ENCODE measurements at regions not wholly inside any gene's neighbourhood (a gene's known extent, or its start where the extent isn't known, plus 50 kb on each side); places are given as distances from the start of the nearest gene placed in this dataset.

GRCh38 chr4:138408758-138409157 lies 166.6 kb upstream of the SLC7A11 start:
- H3K27ac ChIP-seq (ENCODE audit: low read depth, low read length), result no peak overlapping the region
- H3K79me2 ChIP-seq (ENCODE audit: insufficient read depth, low read length), result no peaks in the 10 kb centered on the region
- no peaks in the 10 kb centered on the region for H3K36me3 ChIP-seq (ENCODE audit: insufficient read depth, low read length)
- no peak overlapping the region for H3K4me2 ChIP-seq (ENCODE audit: insufficient read depth, low read length)
- no peak overlapping the region for H2AFZ ChIP-seq (ENCODE audit: low read length)
- no peaks in the 10 kb centered on the region for H3K4me1 ChIP-seq (ENCODE audit: insufficient read depth, low read length)
- H3K27me3 ChIP-seq (ENCODE audit: insufficient read depth, low read length), result no peaks in the 10 kb centered on the region
- no peak for TF ChIP-seq CTCF (IDR thresholded peaks at IDR 0.05; ENCODE audit: extremely low read depth, low read depth, low read length)
- no peak for DNase-seq (ENCODE audit: insufficient read length, low spot score, missing footprints)
- H3K4me3 ChIP-seq (ENCODE audit: insufficient read depth, low read length), result no peak overlapping the region
- no peaks in the 10 kb centered on the region for H4K20me1 ChIP-seq (ENCODE audit: insufficient read depth, low read length)
- H3K9me3 ChIP-seq (ENCODE audit: low read depth, low read length), result no peaks in the 10 kb centered on the region

GRCh38 chr4:138407329-138407728 lies 165.2 kb upstream of the SLC7A11 start:
- Histone ChIP-seq H3K4me2 (ENCODE audit: insufficient read depth, low read length) (no peak overlapping the region), H3K4me1 (ENCODE audit: insufficient read depth, low read length) (no peaks in the 10 kb centered on the region), H2AFZ (ENCODE audit: low read length) (peak overlapping the region; percentile 23), H3K4me3 (ENCODE audit: insufficient read depth, low read length) (no peak overlapping the region), H3K79me2 (ENCODE audit: insufficient read depth, low read length) (no peaks in the 10 kb centered on the region), H4K20me1 (ENCODE audit: insufficient read depth, low read length) (no peaks in the 10 kb centered on the region), H3K36me3 (ENCODE audit: insufficient read depth, low read length) (no peaks in the 10 kb centered on the region), H3K27ac (ENCODE audit: low read depth, low read length) (no peak overlapping the region), H3K27me3 (ENCODE audit: insufficient read depth, low read length) (no peaks in the 10 kb centered on the region), H3K9me3 (ENCODE audit: low read depth, low read length) (no peaks in the 10 kb centered on the region)
- DNase-seq (ENCODE audit: insufficient read length, low spot score, missing footprints), result no peak
- TF ChIP-seq CTCF (IDR thresholded peaks at IDR 0.05; ENCODE audit: extremely low read depth, low read depth, low read length), result no peak

DNA sequence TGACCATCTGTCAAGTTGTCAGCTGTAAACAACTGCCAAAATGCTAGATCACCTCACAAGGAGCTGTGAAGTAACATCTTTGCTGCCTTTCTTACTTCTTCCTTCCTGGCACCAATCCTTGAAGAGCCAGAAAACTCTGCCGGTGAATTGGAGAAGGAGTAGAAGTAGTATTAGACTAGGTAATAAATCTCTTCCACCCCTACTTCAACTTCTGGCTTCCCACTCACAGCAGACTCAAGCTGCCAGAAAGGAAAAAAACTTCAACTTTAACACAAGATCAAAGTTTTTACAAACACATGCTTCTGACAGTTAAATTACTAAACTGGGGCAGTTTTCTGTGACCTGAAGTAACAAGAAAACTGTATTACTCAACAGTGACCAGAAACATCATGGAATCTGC lies 164.7 kb upstream of the SLC7A11 start:
- Histone ChIP-seq H3K79me2 (ENCODE audit: insufficient read depth, low read length) (no peaks in the 10 kb centered on the region), H3K4me2 (ENCODE audit: insufficient read depth, low read length) (no peak overlapping the region), H3K4me1 (ENCODE audit: insufficient read depth, low read length) (no peaks in the 10 kb centered on the region), H3K9me3 (ENCODE audit: low read depth, low read length) (no peaks in the 10 kb centered on the region), H3K36me3 (ENCODE audit: insufficient read depth, low read length) (no peaks in the 10 kb centered on the region), H3K4me3 (ENCODE audit: insufficient read depth, low read length) (no peak overlapping the region), H3K27me3 (ENCODE audit: insufficient read depth, low read length) (no peaks in the 10 kb centered on the region), H4K20me1 (ENCODE audit: insufficient read depth, low read length) (no peaks in the 10 kb centered on the region), H3K27ac (ENCODE audit: low read depth, low read length) (no peak overlapping the region), H2AFZ (ENCODE audit: low read length) (peak overlapping the region; percentile 23)
- DNase-seq (ENCODE audit: insufficient read length, low spot score, missing footprints), result no peak
- TF ChIP-seq CTCF (IDR thresholded peaks at IDR 0.05; ENCODE audit: extremely low read depth, low read depth, low read length), result no peak

DNA sequence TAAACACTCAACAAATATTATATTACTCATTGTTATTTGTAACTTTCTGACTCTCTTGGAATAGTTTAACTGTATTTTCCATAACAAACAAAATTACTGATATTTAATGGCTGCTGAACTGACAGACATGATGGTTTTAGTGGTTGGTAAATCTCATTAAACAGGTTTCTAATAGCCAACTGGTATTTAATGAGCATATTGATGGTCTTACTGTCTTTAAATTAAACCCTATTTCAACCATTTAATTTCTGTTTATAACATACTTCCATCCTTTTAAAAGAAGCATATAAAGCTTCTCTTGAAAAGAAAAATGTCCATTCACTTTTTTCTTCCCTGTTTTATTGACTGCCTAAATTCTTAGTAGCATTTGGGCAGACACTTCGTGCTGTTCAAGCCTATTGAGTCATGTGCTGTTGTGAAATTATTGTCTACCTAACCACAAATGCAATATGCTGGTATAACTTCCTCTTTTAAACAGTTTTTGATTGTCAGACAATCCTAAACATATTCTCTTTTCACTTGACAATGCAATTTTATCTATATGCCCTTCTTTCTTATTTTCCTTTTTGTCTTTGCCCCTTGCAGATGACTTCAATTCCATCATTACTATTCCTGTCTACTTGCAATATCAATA lies 163.9 kb upstream of the SLC7A11 start:
- Histone ChIP-seq H3K27ac (ENCODE audit: low read depth, low read length) (no peak overlapping the region), H3K4me3 (ENCODE audit: insufficient read depth, low read length) (no peak overlapping the region), H3K4me1 (ENCODE audit: insufficient read depth, low read length) (no peaks in the 10 kb centered on the region), H4K20me1 (ENCODE audit: insufficient read depth, low read length) (no peaks in the 10 kb centered on the region), H3K36me3 (ENCODE audit: insufficient read depth, low read length) (no peaks in the 10 kb centered on the region), H3K79me2 (ENCODE audit: insufficient read depth, low read length) (no peaks in the 10 kb centered on the region), H3K4me2 (ENCODE audit: insufficient read depth, low read length) (no peak overlapping the region), H3K27me3 (ENCODE audit: insufficient read depth, low read length) (no peaks in the 10 kb centered on the region), H3K9me3 (ENCODE audit: low read depth, low read length) (no peaks in the 10 kb centered on the region), H2AFZ (ENCODE audit: low read length) (no peak overlapping the region)
- peak; percentile 37 for DNase-seq (ENCODE audit: insufficient read length, low spot score, missing footprints)
- no peak for TF ChIP-seq CTCF (IDR thresholded peaks at IDR 0.05; ENCODE audit: extremely low read depth, low read depth, low read length)
